MCF 10A (cell line): ENCODE measurements at regions not wholly inside any gene's neighbourhood (a gene's known extent, or its start where the extent isn't known, plus 50 kb on each side); places are given as distances from the start of the nearest gene placed in this dataset. TPM values are rescaled to one million over a fixed set of nuclear protein-coding genes. Genes with fewer than 3 reads are reported as not detected.

ENCODE experiments used
- BruUV-seq: library from RNA; stranded (reverse); fragments of 400-500 nt; replicated peaks from 2 replicates; lab custom pipeline; 2021; lab: Mats Ljungman, UMichigan
- CTCF ChIA-PET: fragments of 300-600 bp; sonication (Branson Sonifier 250); formaldehyde crosslinking; extraction: SDS; loops from one replicate; lab custom pipeline; 2021; ENCODE audit warnings: antibody characterized with exemption, inconsistent platforms; lab: Yijun Ruan, JAX
- POLR2A ChIA-PET: fragments of 300-600, 350-650 bp; sonication (Branson Sonifier 250); formaldehyde crosslinking; extraction: SDS; loops from one replicate; lab custom pipeline; 2020; ENCODE audit warnings: antibody characterized with exemption, inconsistent platforms; lab: Yijun Ruan, JAX
- DNase-seq: peaks from one replicate; pipeline ENCODE4 v3.0.0-alpha.2; 2018; ENCODE audit not compliant: unreplicated experiment
- H3K27ac Mint-ChIP-seq: one replicate; pipeline ENCODE4 v1.8.0; 2022; ENCODE audit warnings: mild to moderate bottlenecking, low read depth, mixed read lengths; ENCODE audit not compliant: unreplicated experiment
- H3K27me3 Mint-ChIP-seq: one replicate; pipeline ENCODE4 v1.8.0; 2022; ENCODE audit warnings: mixed read lengths; ENCODE audit not compliant: insufficient read depth, unreplicated experiment
- H3K36me3 Mint-ChIP-seq: one replicate; pipeline ENCODE4 v1.8.0; 2022; ENCODE audit warnings: mild to moderate bottlenecking, moderate library complexity, mixed read lengths; ENCODE audit not compliant: insufficient read depth, unreplicated experiment
- H3K4me1 Mint-ChIP-seq: one replicate; pipeline ENCODE4 v1.8.0; 2022; ENCODE audit warnings: mixed read lengths; ENCODE audit not compliant: insufficient read depth, unreplicated experiment
- H3K4me3 Mint-ChIP-seq: one replicate; pipeline ENCODE4 v1.8.0; 2022; ENCODE audit warnings: mild to moderate bottlenecking, moderate library complexity, mixed read lengths; ENCODE audit not compliant: unreplicated experiment
- H3K9me3 Mint-ChIP-seq: one replicate; pipeline ENCODE4 v1.8.0; 2022; ENCODE audit warnings: mixed read lengths; ENCODE audit not compliant: unreplicated experiment
- CTCF ChIP-seq: fragments of 200-600 bp; IDR thresholded peaks from one replicate; pipeline ENCODE4 v1.8.0; 2022; ENCODE audit warnings: antibody characterized with exemption, mild to moderate bottlenecking; ENCODE audit not compliant: unreplicated experiment
- intact Hi-C: fragments of 100-400 bp; cut with micrococcal nuclease; formaldehyde crosslinking; loops from 2 replicates; pipeline ENCODE4 v1.14.1; 2022
- microRNA-seq: library from miRNA; unstranded; fragments of <30 nt; microRNA quantifications from one replicate; pipeline ENCODE4 v1.2.0, GENCODE V29; 2022

GRCh38 chr10:14381475-14381874 is 50.8 kb upstream of the FRMD4A start:
- POLR2A ChIA-PET = no interaction called here
- Mint-ChIP-seq H3K9me3 (no peaks in the 10 kb centered on the region), H3K27me3 (no peaks in the 10 kb centered on the region), H3K4me3 (no peak overlapping the region), H3K27ac (no peak overlapping the region), H3K36me3 (no peaks in the 10 kb centered on the region), H3K4me1 (peaks cover 5% of the 10 kb centered on the region)
- DNase-seq = no peak
- TF ChIP-seq CTCF = no peak
- no TSS peak for BruUV-seq
- intact Hi-C loops = loop anchor here (10.0 kb wide), 1 partner anchor 1607 kb away; no protein-coding TSS in a partner anchor
- CTCF ChIA-PET = no interaction called here

GRCh38 chr10:14380746-14381145 is 50.0 kb upstream of the FRMD4A start:
- no peak for TF ChIP-seq CTCF
- Mint-ChIP-seq H3K27ac (no peak overlapping the region), H3K36me3 (no peaks in the 10 kb centered on the region), H3K4me3 (no peak overlapping the region), H3K27me3 (no peaks in the 10 kb centered on the region), H3K4me1 (peaks cover 3% of the 10 kb centered on the region), H3K9me3 (no peaks in the 10 kb centered on the region)
- ChIA-PET POLR2A (no interaction called here), CTCF (no interaction called here)
- BruUV-seq = no TSS peak
- intact Hi-C loops = loop anchor here (10.0 kb wide), 1 partner anchor 1606 kb away; no protein-coding TSS in a partner anchor
- DNase-seq = no peak

Small RNA genes lying in the stretch of these regions (microRNA-seq; reads per million reads assigned to microRNA genes)
- gene MIR1265 (not detected), gene MIR4293 (not detected)
